ENCODE measurements at regions not wholly inside any gene's neighbourhood (a gene's known extent, or its start where the extent isn't known, plus 50 kb on each side); places are given as distances from the start of the nearest gene placed in this dataset.

- TF ChIP-seq, protein P1, sequence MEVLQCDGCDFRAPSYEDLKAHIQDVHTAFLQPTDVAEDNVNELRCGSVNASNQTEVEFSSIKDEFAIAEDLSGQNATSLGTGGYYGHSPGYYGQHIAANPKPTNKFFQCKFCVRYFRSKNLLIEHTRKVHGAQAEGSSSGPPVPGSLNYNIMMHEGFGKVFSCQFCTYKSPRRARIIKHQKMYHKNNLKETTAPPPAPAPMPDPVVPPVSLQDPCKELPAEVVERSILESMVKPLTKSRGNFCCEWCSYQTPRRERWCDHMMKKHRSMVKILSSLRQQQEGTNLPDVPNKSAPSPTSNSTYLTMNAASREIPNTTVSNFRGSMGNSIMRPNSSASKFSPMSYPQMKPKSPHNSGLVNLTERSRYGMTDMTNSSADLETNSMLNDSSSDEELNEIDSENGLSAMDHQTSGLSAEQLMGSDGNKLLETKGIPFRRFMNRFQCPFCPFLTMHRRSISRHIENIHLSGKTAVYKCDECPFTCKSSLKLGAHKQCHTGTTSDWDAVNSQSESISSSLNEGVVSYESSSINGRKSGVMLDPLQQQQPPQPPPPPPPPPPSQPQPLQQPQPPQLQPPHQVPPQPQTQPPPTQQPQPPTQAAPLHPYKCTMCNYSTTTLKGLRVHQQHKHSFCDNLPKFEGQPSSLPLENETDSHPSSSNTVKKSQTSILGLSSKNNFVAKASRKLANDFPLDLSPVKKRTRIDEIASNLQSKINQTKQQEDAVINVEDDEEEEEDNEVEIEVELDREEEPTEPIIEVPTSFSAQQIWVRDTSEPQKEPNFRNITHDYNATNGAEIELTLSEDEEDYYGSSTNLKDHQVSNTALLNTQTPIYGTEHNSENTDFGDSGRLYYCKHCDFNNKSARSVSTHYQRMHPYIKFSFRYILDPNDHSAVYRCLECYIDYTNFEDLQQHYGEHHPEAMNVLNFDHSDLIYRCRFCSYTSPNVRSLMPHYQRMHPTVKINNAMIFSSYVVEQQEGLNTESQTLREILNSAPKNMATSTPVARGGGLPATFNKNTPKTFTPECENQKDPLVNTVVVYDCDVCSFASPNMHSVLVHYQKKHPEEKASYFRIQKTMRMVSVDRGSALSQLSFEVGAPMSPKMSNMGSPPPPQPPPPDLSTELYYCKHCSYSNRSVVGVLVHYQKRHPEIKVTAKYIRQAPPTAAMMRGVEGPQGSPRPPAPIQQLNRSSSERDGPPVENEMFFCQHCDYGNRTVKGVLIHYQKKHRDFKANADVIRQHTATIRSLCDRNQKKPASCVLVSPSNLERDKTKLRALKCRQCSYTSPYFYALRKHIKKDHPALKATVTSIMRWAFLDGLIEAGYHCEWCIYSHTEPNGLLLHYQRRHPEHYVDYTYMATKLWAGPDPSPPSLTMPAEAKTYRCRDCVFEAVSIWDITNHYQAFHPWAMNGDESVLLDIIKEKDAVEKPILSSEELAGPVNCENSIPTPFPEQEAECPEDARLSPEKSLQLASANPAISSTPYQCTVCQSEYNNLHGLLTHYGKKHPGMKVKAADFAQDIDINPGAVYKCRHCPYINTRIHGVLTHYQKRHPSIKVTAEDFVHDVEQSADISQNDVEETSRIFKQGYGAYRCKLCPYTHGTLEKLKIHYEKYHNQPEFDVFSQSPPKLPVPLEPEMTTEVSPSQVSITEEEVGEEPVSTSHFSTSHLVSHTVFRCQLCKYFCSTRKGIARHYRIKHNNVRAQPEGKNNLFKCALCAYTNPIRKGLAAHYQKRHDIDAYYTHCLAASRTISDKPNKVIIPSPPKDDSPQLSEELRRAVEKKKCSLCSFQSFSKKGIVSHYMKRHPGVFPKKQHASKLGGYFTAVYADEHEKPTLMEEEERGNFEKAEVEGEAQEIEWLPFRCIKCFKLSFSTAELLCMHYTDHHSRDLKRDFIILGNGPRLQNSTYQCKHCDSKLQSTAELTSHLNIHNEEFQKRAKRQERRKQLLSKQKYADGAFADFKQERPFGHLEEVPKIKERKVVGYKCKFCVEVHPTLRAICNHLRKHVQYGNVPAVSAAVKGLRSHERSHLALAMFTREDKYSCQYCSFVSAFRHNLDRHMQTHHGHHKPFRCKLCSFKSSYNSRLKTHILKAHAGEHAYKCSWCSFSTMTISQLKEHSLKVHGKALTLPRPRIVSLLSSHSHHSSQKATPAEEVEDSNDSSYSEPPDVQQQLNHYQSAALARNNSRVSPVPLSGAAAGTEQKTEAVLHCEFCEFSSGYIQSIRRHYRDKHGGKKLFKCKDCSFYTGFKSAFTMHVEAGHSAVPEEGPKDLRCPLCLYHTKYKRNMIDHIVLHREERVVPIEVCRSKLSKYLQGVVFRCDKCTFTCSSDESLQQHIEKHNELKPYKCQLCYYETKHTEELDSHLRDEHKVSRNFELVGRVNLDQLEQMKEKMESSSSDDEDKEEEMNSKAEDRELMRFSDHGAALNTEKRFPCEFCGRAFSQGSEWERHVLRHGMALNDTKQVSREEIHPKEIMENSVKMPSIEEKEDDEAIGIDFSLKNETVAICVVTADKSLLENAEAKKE (CRISPR knock-in tag; IDR thresholded peaks at IDR 0.05), result no peak
- TF ChIP-seq, protein P2, sequence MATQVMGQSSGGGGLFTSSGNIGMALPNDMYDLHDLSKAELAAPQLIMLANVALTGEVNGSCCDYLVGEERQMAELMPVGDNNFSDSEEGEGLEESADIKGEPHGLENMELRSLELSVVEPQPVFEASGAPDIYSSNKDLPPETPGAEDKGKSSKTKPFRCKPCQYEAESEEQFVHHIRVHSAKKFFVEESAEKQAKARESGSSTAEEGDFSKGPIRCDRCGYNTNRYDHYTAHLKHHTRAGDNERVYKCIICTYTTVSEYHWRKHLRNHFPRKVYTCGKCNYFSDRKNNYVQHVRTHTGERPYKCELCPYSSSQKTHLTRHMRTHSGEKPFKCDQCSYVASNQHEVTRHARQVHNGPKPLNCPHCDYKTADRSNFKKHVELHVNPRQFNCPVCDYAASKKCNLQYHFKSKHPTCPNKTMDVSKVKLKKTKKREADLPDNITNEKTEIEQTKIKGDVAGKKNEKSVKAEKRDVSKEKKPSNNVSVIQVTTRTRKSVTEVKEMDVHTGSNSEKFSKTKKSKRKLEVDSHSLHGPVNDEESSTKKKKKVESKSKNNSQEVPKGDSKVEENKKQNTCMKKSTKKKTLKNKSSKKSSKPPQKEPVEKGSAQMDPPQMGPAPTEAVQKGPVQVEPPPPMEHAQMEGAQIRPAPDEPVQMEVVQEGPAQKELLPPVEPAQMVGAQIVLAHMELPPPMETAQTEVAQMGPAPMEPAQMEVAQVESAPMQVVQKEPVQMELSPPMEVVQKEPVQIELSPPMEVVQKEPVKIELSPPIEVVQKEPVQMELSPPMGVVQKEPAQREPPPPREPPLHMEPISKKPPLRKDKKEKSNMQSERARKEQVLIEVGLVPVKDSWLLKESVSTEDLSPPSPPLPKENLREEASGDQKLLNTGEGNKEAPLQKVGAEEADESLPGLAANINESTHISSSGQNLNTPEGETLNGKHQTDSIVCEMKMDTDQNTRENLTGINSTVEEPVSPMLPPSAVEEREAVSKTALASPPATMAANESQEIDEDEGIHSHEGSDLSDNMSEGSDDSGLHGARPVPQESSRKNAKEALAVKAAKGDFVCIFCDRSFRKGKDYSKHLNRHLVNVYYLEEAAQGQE (IDR thresholded peaks at IDR 0.05; ENCODE audit: unreplicated experiment), result no peak
- TF ChIP-seq NANOG (IDR thresholded peaks at IDR 0.05; ENCODE audit: borderline replicate concordance) (no peak), ZNF114 (CRISPR knock-in tag; IDR thresholded peaks at IDR 0.05) (no peak)
Measured at GRCh38 chr1:212208978-212209644, 76.1 kb upstream of the PPP2R5A start (continued).

DNA sequence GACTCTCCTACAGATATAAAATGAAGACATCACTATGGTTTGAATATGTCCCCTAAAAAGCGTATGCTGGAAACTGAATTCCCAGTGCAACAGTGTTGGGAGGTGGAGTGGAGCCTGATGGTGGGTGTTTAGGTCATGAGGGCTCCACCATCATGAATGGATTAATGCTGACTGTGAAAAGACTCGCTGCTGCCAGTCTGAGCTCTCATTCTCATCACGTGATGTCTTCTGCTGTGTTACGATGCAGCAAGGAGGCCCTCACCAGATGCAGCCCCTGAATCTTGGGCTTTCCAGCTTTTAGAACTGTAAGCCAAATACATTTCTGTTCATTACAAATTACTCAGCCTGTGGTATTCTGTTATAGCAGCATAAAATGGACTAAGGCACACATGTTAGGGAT is 73.8 kb upstream of the PPP2R5A start:
- Mint-ChIP-seq H3K4me1 (peaks cover 12% of the 10 kb centered on the region), H3K36me3 (ENCODE audit: low read depth) (no peaks in the 10 kb centered on the region), H3K4me3 (no peak overlapping the region), H3K27me3 (ENCODE audit: insufficient read depth, low read depth, poor library complexity) (no peaks in the 10 kb centered on the region), H3K9me3 (no peaks in the 10 kb centered on the region), H3K27ac (no peak overlapping the region)
- no peak for TF ChIP-seq ZNF331 (CRISPR knock-in tag; IDR thresholded peaks at IDR 0.05; ENCODE audit: low read depth)
- no peak for TF ChIP-seq STAT1 (IDR thresholded peaks at IDR 0.05; ENCODE audit: unreplicated experiment)
- TF ChIP-seq ZNF114 (CRISPR knock-in tag; IDR thresholded peaks at IDR 0.05), result no peak
- ATAC-seq (no peak), DNase-seq (ENCODE audit: low spot score) (no peak)
- no peaks in the 10 kb centered on the region for H3K79me2 ChIP-seq (replicated peaks; ENCODE audit: insufficient read depth)
- no peaks in the 10 kb centered on the region for H3K9me2 ChIP-seq (ENCODE audit: insufficient read depth)
- H3K4me1 ChIP-seq (ENCODE audit: insufficient read depth), result no peaks in the 10 kb centered on the region
- H3F3A ChIP-seq (replicated peaks; ENCODE audit: low read depth), result no peaks in the 10 kb centered on the region
- no peaks in the 10 kb centered on the region for H3K27me3 ChIP-seq (ENCODE audit: insufficient read depth)
- H3K36me3 ChIP-seq (ENCODE audit: insufficient read depth), result no peaks in the 10 kb centered on the region
- no peak overlapping the region for H2AFZ ChIP-seq
- no peak overlapping the region for H3K27ac ChIP-seq (ENCODE audit: low read depth)
- no peaks in the 10 kb centered on the region for H4K20me1 ChIP-seq (replicated peaks; ENCODE audit: insufficient read depth)
- H3K4me2 ChIP-seq, result no peak overlapping the region
- no peak overlapping the region for H3K4me3 ChIP-seq
